ENCODE measurements at regions not wholly inside any gene's neighbourhood (a gene's known extent, or its start where the extent isn't known, plus 50 kb on each side); places are given as distances from the start of the nearest gene placed in this dataset.

DNA sequence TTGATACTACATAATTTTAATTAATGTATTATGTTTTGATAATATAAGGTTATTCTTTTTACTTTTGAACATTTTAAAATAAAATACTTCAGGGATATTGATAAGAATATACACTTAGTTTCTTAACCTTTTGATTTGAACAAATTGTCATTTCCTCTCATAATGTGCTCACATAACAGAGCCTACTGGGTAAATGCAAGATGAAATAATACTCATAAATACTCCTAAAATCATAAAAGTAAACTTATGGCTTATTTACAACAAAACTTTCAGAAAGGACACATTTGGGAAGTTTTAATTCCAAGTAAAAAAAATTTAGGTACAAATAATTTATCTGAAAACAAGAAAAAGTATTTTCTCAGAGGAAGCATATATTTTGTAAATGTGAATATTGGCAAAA is 101.6 kb upstream of the ABCB5 start:
- TF ChIP-seq, protein P1, sequence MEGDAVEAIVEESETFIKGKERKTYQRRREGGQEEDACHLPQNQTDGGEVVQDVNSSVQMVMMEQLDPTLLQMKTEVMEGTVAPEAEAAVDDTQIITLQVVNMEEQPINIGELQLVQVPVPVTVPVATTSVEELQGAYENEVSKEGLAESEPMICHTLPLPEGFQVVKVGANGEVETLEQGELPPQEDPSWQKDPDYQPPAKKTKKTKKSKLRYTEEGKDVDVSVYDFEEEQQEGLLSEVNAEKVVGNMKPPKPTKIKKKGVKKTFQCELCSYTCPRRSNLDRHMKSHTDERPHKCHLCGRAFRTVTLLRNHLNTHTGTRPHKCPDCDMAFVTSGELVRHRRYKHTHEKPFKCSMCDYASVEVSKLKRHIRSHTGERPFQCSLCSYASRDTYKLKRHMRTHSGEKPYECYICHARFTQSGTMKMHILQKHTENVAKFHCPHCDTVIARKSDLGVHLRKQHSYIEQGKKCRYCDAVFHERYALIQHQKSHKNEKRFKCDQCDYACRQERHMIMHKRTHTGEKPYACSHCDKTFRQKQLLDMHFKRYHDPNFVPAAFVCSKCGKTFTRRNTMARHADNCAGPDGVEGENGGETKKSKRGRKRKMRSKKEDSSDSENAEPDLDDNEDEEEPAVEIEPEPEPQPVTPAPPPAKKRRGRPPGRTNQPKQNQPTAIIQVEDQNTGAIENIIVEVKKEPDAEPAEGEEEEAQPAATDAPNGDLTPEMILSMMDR (conservative IDR thresholded peaks at IDR 0.05; ENCODE audit: low read depth, low read length): no peak
- TF ChIP-seq MXI1 (IDR thresholded peaks at IDR 0.05; ENCODE audit: borderline replicate concordance, low read depth, low read length) (no peak), CEBPB (IDR thresholded peaks at IDR 0.05; ENCODE audit: low read depth, low read length) (no peak), POLR2A (IDR thresholded peaks at IDR 0.05; ENCODE audit: low read depth, low read length) (no peak), MAFK (IDR thresholded peaks at IDR 0.05; ENCODE audit: low read depth, low read length) (no peak), CHD1 (IDR thresholded peaks at IDR 0.05; ENCODE audit: low read depth, low read length) (no peak), FOS (IDR thresholded peaks at IDR 0.05; ENCODE audit: low read depth, low read length) (no peak), RCOR1 (IDR thresholded peaks at IDR 0.05; ENCODE audit: insufficient replicate concordance, low read length) (no peak), RAD21 (IDR thresholded peaks at IDR 0.05; ENCODE audit: low read length) (no peak)
